ENCODE measurements at regions not wholly inside any gene's neighbourhood (a gene's known extent, or its start where the extent isn't known, plus 50 kb on each side); places are given as distances from the start of the nearest gene placed in this dataset.

DNA sequence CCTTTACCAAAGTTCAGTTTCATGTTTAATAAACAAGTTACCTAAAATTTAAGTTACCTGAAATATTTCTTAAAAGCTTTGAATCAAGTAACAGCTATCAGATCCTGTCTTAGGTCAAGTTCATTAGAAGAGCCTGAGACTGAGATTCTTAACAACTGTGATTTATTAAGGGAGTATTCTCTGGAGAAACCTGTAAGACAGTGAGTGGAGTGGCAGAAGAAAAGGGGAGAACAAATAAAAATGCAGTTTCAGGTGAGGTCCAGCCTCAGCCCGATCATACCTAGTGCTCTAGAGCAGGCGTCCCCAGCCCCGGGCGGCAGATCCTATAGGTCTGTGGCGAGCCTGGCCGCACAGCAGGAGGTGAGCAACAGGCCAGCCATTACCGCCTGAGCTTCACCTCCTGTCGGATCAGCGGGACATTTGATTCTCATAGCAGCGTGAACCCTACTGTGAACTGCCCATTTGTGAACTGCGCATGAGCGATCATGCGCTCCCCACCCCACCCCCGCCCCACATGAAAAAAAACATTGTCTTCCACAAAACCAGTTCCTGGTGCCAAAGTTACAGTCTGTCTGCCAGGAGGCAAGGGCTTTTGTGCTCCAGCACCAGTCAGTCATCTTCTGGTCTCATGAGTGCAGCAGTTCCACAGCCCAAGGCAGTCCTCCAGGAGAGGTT is 59.2 kb upstream of the ADGRB3 start (continued):
- no peak for TF ChIP-seq ZNF197 (CRISPR knock-in tag; IDR thresholded peaks at IDR 0.05; ENCODE audit: low read depth)
- TF ChIP-seq DIDO1 (tag; IDR thresholded peaks at IDR 0.05; ENCODE audit: low read depth), result no peak
- TF ChIP-seq ETV5 (CRISPR knock-in tag; IDR thresholded peaks at IDR 0.05; ENCODE audit: low read depth), result no peak
- no peak for TF ChIP-seq HMG20A (CRISPR knock-in tag; conservative IDR thresholded peaks at IDR 0.05)

GRCh38 chr6:68572975-68573374 is 62.1 kb upstream of the ADGRB3 start:
- Histone ChIP-seq H3K27me3 (ENCODE audit: control insufficient read depth in 2 of 2, insufficient read depth in 2 of 2, low read length in 2 of 2) (no peaks in the 10 kb centered on the region), H3K4me3 (no peak overlapping the region), H2AFZ (ENCODE audit: low read depth, low read length) (no peak overlapping the region; the same call in 1 of the 2 replicates), H4K20me1 (replicated peaks; ENCODE audit: control insufficient read depth, insufficient read depth, low read length) (no peaks in the 10 kb centered on the region), H3K36me3 (ENCODE audit: control insufficient read depth, insufficient read depth, low read length) (no peaks in the 10 kb centered on the region), H3K4me1 (replicated peaks in 1 of 2; ENCODE audit: control insufficient read depth in 2 of 2, insufficient read depth in 2 of 2, low read length in 2 of 2) (no peaks in the 10 kb centered on the region), H3K4me2 (ENCODE audit: insufficient read depth, low read length) (no peak overlapping the region), H3K9ac (ENCODE audit: insufficient read depth in 1 of 2, low read depth in 2 of 2, low read length in 2 of 2) (no peak overlapping the region), H3K9me1 (ENCODE audit: control insufficient read depth, insufficient read depth, low read length) (no peaks in the 10 kb centered on the region), H3K79me2 (ENCODE audit: control insufficient read depth, insufficient read depth, low read length) (no peaks in the 10 kb centered on the region), H3K27ac (ENCODE audit: extremely low read depth, low read depth, low read length) (no peak overlapping the region), H3K9me3 (replicated peaks; ENCODE audit: control insufficient read depth, insufficient read depth, low read depth, low read length) (no peaks in the 10 kb centered on the region)
- intact Hi-C loops (cut with micrococcal nuclease) (loop anchor here (1.0 to 10.0 kb wide), 5 partner anchors 62 to 394 kb away; partner anchors contain the start of gene ADGRB3), in situ Hi-C loops (cut with MboI) (loop anchor here (5.0 kb wide), 1 partner anchor 204 kb away; no protein-coding TSS in a partner anchor)
- ChIA-PET POLR2A (interaction anchor here (0.7 to 2.0 kb wide), 3 partner anchors 10 to 205 kb away, joined by 3 to 4 read pairs (median 3); no protein-coding TSS in a partner anchor), CTCF (ENCODE audit: low intra/inter-chr PET ratio) (interaction anchor here (1.1 to 1.4 kb wide), 2 partner anchors 58 to 206 kb away, joined by 3 to 5 read pairs; no protein-coding TSS in a partner anchor)
- no TSS peak for BruUV-seq (replicated peaks)
- ATAC-seq (peak; percentile 32), DNase-seq (ENCODE audit: extremely low read depth in 1 of 4, low spot score in 3 of 4) (no peak), FAIRE-seq (no peak)
- WGBS (ENCODE audit: insufficient coverage, low coverage, missing lambda C conversion rate), result 9% methylated on average over 4 of the region's 4 CpGs
- TF ChIP-seq ZNF583 (CRISPR knock-in tag; IDR thresholded peaks at IDR 0.05) (no peak), C11orf30 (IDR thresholded peaks at IDR 0.05; ENCODE audit: low read depth) (peak; percentile 43), MAFK (IDR thresholded peaks at IDR 0.05; ENCODE audit: low read length) (peak; percentile 73), MAFG (tag; conservative IDR thresholded peaks at IDR 0.05) (peak; percentile 33), PHF8 (IDR thresholded peaks at IDR 0.05; ENCODE audit: borderline replicate concordance, low read length) (no peak), MAFF (IDR thresholded peaks at IDR 0.05; ENCODE audit: low read length) (peak; percentile 59; the same call in 1 of the 2 replicates), ZNF316 (IDR thresholded peaks at IDR 0.05) (peak; percentile 67), THRAP3 (IDR thresholded peaks at IDR 0.05; ENCODE audit: borderline replicate concordance) (no peak)

Data from K562 (cell line).